Astrocyte (in vitro differentiated cells and primary cell): ENCODE measurements at regions not wholly inside any gene's neighbourhood (a gene's known extent, or its start where the extent isn't known, plus 50 kb on each side); places are given as distances from the start of the nearest gene placed in this dataset.

Source experiments
- CTCF ChIP-seq: IDR thresholded peaks from 2 replicates; pipeline ENCODE4 v1.5.1; 2011; ENCODE audit warnings: low read depth, mild to moderate bottlenecking, inconsistent platforms, low read length, moderate library complexity; ENCODE audit not compliant: insufficient read depth
- EZH2 ChIP-seq: IDR thresholded peaks from 2 replicates; pipeline ENCODE4 v1.6.1; 2012; ENCODE audit warnings: mild to moderate bottlenecking, low read length, inconsistent platforms; ENCODE audit not compliant: insufficient read depth

- TF ChIP-seq CTCF: no peak
- no peak for TF ChIP-seq EZH2
These were observed 205.7 kb downstream of the SOX3 start for GRCh38 chrX:140298960-140299825.
